ENCODE measurements at regions not wholly inside any gene's neighbourhood (a gene's known extent, or its start where the extent isn't known, plus 50 kb on each side); places are given as distances from the start of the nearest gene placed in this dataset.
A peak's percentile ranks its signal among the peaks of the same experiment; 100 is the strongest.

- TF ChIP-seq, protein P1, sequence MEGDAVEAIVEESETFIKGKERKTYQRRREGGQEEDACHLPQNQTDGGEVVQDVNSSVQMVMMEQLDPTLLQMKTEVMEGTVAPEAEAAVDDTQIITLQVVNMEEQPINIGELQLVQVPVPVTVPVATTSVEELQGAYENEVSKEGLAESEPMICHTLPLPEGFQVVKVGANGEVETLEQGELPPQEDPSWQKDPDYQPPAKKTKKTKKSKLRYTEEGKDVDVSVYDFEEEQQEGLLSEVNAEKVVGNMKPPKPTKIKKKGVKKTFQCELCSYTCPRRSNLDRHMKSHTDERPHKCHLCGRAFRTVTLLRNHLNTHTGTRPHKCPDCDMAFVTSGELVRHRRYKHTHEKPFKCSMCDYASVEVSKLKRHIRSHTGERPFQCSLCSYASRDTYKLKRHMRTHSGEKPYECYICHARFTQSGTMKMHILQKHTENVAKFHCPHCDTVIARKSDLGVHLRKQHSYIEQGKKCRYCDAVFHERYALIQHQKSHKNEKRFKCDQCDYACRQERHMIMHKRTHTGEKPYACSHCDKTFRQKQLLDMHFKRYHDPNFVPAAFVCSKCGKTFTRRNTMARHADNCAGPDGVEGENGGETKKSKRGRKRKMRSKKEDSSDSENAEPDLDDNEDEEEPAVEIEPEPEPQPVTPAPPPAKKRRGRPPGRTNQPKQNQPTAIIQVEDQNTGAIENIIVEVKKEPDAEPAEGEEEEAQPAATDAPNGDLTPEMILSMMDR (IDR thresholded peaks at IDR 0.05; ENCODE audit: low read length), result peak; percentile 35
- TF ChIP-seq EZH2 (optimal IDR thresholded peaks at IDR 0.05; ENCODE audit: low read depth, low read length) (no peak), EZH2phosphoT487 (IDR thresholded peaks at IDR 0.05; ENCODE audit: low read length) (no peak)
Measured at GRCh38 chr4:125244848-125245450, 69.8 kb upstream of the FAT4 start.
